SK-N-SH (cell line): ENCODE measurements at regions not wholly inside any gene's neighbourhood (a gene's known extent, or its start where the extent isn't known, plus 50 kb on each side); places are given as distances from the start of the nearest gene placed in this dataset.

Source experiments
- CTCF ChIA-PET: fragments of 300-600, 350-600 bp; formaldehyde crosslinking; extraction: SDS; loops from one replicate; lab custom pipeline; 2021; lab: Yijun Ruan, JAX
- POLR2A ChIA-PET: fragments of 350-600 bp; sonication (Branson Sonifier 250); formaldehyde crosslinking; extraction: SDS; loops from one replicate; lab custom pipeline; 2020; ENCODE audit warnings: antibody characterized with exemption, inconsistent platforms; lab: Yijun Ruan, JAX
- DNase-seq: peaks from one replicate; pipeline ENCODE4 v3.0.0; 2012
- H2AFZ ChIP-seq: fragments of 200-600 bp; sonication (generic); 2 replicates; pipeline ENCODE4 v1.8.1; 2016; ENCODE audit warnings: antibody characterized with exemption, mild to moderate bottlenecking, low read depth
- H3F3A ChIP-seq: fragments of 200-600 bp; sonication (generic); replicated peaks from 2 replicates; pipeline ENCODE3; 2016; ENCODE audit warnings: antibody characterized with exemption, mild to moderate bottlenecking; ENCODE audit not compliant: insufficient read depth
- H3K27ac ChIP-seq, 2 experiments: fragments of 200-500 bp in 1 of 2; fragments of 200-600 bp in 1 of 2; sonication (Bioruptor generic) in 1 of 2; sonication (generic), shearing (Covaris generic) in 1 of 2; 2 replicates each; pipeline versions ENCODE4 v1.5.1 to v1.6.1; 2014 to 2016; ENCODE audit warnings: low read depth in 2 of 2, inconsistent platforms in 1 of 2, low read length in 1 of 2, mild to moderate bottlenecking in 1 of 2, mixed read lengths in 1 of 2
- H3K27me3 ChIP-seq: fragments of 200-600 bp; sonication (generic), shearing (Covaris generic); 2 replicates; pipeline ENCODE4 v1.6.1; 2016; ENCODE audit warnings: mixed run types; ENCODE audit not compliant: insufficient read depth
- H3K36me3 ChIP-seq, 2 experiments: fragments of 200-500 bp in 1 of 2; fragments of 200-600 bp in 1 of 2; sonication (Bioruptor generic) in 1 of 2; sonication (generic) in 1 of 2; replicated peaks in 1 of 2; 2 replicates each; pipeline versions ENCODE3 to v1.5.1; 2014 to 2016; ENCODE audit warnings: low read length in 1 of 2, mild to moderate bottlenecking in 1 of 2; ENCODE audit not compliant: insufficient read depth in 2 of 2, control insufficient read depth in 1 of 2
- H3K4me1 ChIP-seq, 2 experiments: fragments of 200-500 bp in 1 of 2; fragments of 200-600 bp in 1 of 2; sonication (Bioruptor generic) in 1 of 2; sonication (generic), shearing (Covaris generic) in 1 of 2; 2 replicates each; pipeline versions ENCODE4 v1.5.1 to v1.6.1; 2014 to 2016; ENCODE audit warnings: low read depth in 1 of 2, low read length in 1 of 2, mixed run types in 1 of 2; ENCODE audit not compliant: insufficient read depth in 2 of 2, control insufficient read depth in 1 of 2
- H3K4me2 ChIP-seq: fragments of 200-600 bp; sonication (generic), shearing (Covaris generic); 2 replicates; pipeline ENCODE4 v1.6.1; 2017; ENCODE audit warnings: mixed run types
- H3K4me3 ChIP-seq, 2 experiments: fragments of 200-500 bp in 1 of 2; fragments of 200-600 bp in 1 of 2; sonication (Bioruptor generic) in 1 of 2; sonication (generic), shearing (Covaris generic) in 1 of 2; 2 replicates each; pipeline versions ENCODE4 v1.5.1 to v1.8.1; 2014 to 2016; ENCODE audit warnings: low read depth in 2 of 2, inconsistent platforms in 1 of 2, low read length in 1 of 2, mild to moderate bottlenecking in 1 of 2, mixed read lengths in 1 of 2, moderate library complexity in 1 of 2
- H3K79me2 ChIP-seq: fragments of 200-600 bp; sonication (generic); 2 replicates; pipeline ENCODE4 v1.8.1; 2017; ENCODE audit warnings: mild to moderate bottlenecking; ENCODE audit not compliant: insufficient read depth
- H3K9ac ChIP-seq: fragments of 200-600 bp; sonication (generic); 2 replicates; pipeline ENCODE4 v1.6.1; 2017; ENCODE audit warnings: mixed run types
- H3K9me2 ChIP-seq: fragments of 200-600 bp; sonication (generic); 2 replicates; pipeline ENCODE4 v1.6.1; 2017; ENCODE audit warnings: mixed run types
- H3K9me3 ChIP-seq: fragments of 200-600 bp; sonication (generic); 2 replicates; pipeline ENCODE4 v1.6.1; 2017; ENCODE audit warnings: mixed run types, mild to moderate bottlenecking, moderate library complexity
- H4K20me1 ChIP-seq: fragments of 200-600 bp; sonication (generic); 2 replicates; pipeline ENCODE4 v1.6.1; 2017; ENCODE audit warnings: mild to moderate bottlenecking, mixed run types; ENCODE audit not compliant: insufficient read depth
- CTCF ChIP-seq: fragments of 200-600 bp; sonication (generic); IDR thresholded peaks from 2 replicates; pipeline ENCODE4 v1.6.1; 2017; ENCODE audit warnings: antibody characterized with exemption, mild to moderate bottlenecking, moderate library complexity
- ELF1 ChIP-seq: IDR thresholded peaks from 2 replicates; pipeline ENCODE4 v1.4.0; 2012
- EZH2phosphoT487 ChIP-seq: fragments of 200-600 bp; sonication (generic); IDR thresholded peaks from 2 replicates; pipeline ENCODE4 v1.6.1; 2017; ENCODE audit warnings: low read depth, mixed run types, mild to moderate bottlenecking, antibody characterized with exemption, moderate library complexity, borderline replicate concordance
- FOXJ3 ChIP-seq: sonication (generic); formaldehyde crosslinking; IDR thresholded peaks from 2 replicates; pipeline ENCODE4 v1.5.1; 2020; ENCODE audit warnings: mild to moderate bottlenecking, missing genetic modification reagents
- GABPA ChIP-seq: IDR thresholded peaks from 2 replicates; pipeline ENCODE4 v1.4.0; 2012; ENCODE audit warnings: low read depth, mild to moderate bottlenecking
- GATA2 ChIP-seq: sonication (generic); formaldehyde crosslinking; IDR thresholded peaks from 2 replicates; pipeline ENCODE4 v1.5.0; 2020; ENCODE audit warnings: mild to moderate bottlenecking, missing genetic modification reagents
- IRF3 ChIP-seq: fragments of 150-350 bp; IDR thresholded peaks from 2 replicates; pipeline ENCODE4 v1.6.1; 2016; ENCODE audit warnings: mild to moderate bottlenecking, low read depth, low read length
- JUND ChIP-seq: IDR thresholded peaks from 2 replicates; pipeline ENCODE4 v1.4.0; 2012
- MEF2A ChIP-seq: IDR thresholded peaks from 2 replicates; pipeline ENCODE4 v1.4.0; 2012; ENCODE audit warnings: low read depth, borderline replicate concordance
- NFIC ChIP-seq: IDR thresholded peaks from 2 replicates; pipeline ENCODE4 v1.4.0; 2012; ENCODE audit warnings: borderline replicate concordance
- RFX5 ChIP-seq: IDR thresholded peaks from 2 replicates; pipeline ENCODE4 v1.6.1; 2012; ENCODE audit warnings: mild to moderate bottlenecking, improper control_type of control experiment, low read length
- RXRA ChIP-seq: IDR thresholded peaks from 2 replicates; pipeline ENCODE4 v1.4.0; 2012; ENCODE audit warnings: low read depth, mild to moderate bottlenecking, borderline replicate concordance
- SMC3 ChIP-seq: IDR thresholded peaks from 2 replicates; pipeline ENCODE4 v1.6.1; 2012; ENCODE audit warnings: low read depth, low read length, improper control_type of control experiment
- TCF12 ChIP-seq: IDR thresholded peaks from 2 replicates; pipeline ENCODE4 v1.4.0; 2012
- TEAD4 ChIP-seq: IDR thresholded peaks from 2 replicates; pipeline ENCODE4 v1.4.0; 2012; ENCODE audit warnings: mild to moderate bottlenecking, borderline replicate concordance; ENCODE audit not compliant: insufficient read depth
- YY1 ChIP-seq: IDR thresholded peaks from 2 replicates; pipeline ENCODE4 v1.4.0; 2012; ENCODE audit warnings: low read depth, mild to moderate bottlenecking
- ZBTB33 ChIP-seq: IDR thresholded peaks from 2 replicates; pipeline ENCODE4 v1.4.0; 2012; ENCODE audit warnings: low read depth, borderline replicate concordance
- WGBS: methylation state at CpG from one replicate; pipeline ENCODE4 v1.1.6; 2017; ENCODE audit warnings: low lambda C conversion rate; 5-methylcytosine and 5-hydroxymethylcytosine counted together
- TF ChIP-seq, protein P1 (sequence below): IDR thresholded peaks from 2 replicates; pipeline ENCODE4; 2012

DNA sequence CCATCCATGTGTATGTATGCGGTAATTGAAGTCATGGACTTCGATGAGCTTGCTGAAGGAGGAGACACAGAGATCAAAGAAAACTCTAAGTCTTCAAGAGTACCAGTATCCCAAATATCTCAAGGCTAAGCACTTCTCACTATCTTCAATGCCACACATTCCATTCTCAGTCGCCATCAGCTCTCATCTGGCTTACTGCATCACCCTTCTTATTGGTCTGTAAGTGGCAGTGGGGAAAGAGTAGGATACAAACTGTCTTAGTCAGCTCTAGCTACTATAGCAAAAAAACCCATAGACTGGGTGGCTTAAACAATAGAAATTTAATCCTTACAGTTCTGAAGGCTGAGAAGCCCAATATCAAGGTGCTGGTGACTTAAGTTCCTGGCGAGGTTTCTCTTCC is 218.7 kb downstream of the POSTN start:
- Histone ChIP-seq H3K4me2 (no peak overlapping the region), H2AFZ (no peak overlapping the region), H3K4me3 (no peak overlapping the region), H3K4me1 (no peaks in the 10 kb centered on the region), H3K27ac (no peak overlapping the region), H3K9ac (no peak overlapping the region), H4K20me1 (no peaks in the 10 kb centered on the region), H3K27me3 (no peaks in the 10 kb centered on the region), H3K79me2 (no peaks in the 10 kb centered on the region), H3K9me2 (no peaks in the 10 kb centered on the region), H3K36me3 (no peaks in the 10 kb centered on the region), H3K9me3 (no peaks in the 10 kb centered on the region), H3F3A (peaks cover 14% of the 10 kb centered on the region)
- no peak for TF ChIP-seq IRF3
- no peak for TF ChIP-seq RXRA
- no peak for TF ChIP-seq EZH2phosphoT487
- TF ChIP-seq JUND = no peak
- no peak for TF ChIP-seq TEAD4
- TF ChIP-seq YY1 = no peak
- no peak for TF ChIP-seq GABPA
- no peak for TF ChIP-seq TCF12
- TF ChIP-seq FOXJ3 (CRISPR knock-in tag) = no peak
- TF ChIP-seq RFX5 = no peak
- TF ChIP-seq CTCF = no peak
- no peak for TF ChIP-seq MEF2A
- ChIA-PET CTCF (no interaction called here), POLR2A (no interaction called here)
- 27% methylated on average over 4 of the region's 4 CpGs for WGBS
- DNase-seq = no peak

DNA sequence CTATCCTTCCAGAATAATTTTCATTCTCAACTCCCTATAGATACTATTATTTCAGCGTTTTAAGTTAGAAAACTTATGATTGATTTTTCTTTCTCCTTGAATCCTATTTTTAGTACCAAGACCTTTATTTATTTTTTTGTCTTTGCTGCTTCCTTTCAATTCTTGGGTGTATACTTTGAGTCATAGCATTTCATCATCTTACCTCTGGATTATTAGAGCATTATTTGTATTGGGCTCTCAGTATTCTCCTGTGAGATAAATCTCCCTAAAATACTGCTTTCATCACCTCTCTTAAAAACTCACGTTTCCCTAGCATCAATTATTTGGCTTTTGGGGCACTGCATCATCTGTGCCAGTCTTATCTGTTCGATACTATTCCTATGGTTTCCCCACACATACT is 222.8 kb downstream of the POSTN start:
- no peak overlapping the region for H3K4me3 ChIP-seq
- no peaks in the 10 kb centered on the region for H4K20me1 ChIP-seq
- ChIA-PET CTCF (no interaction called here), POLR2A (no interaction called here)
- TF ChIP-seq, protein P1, sequence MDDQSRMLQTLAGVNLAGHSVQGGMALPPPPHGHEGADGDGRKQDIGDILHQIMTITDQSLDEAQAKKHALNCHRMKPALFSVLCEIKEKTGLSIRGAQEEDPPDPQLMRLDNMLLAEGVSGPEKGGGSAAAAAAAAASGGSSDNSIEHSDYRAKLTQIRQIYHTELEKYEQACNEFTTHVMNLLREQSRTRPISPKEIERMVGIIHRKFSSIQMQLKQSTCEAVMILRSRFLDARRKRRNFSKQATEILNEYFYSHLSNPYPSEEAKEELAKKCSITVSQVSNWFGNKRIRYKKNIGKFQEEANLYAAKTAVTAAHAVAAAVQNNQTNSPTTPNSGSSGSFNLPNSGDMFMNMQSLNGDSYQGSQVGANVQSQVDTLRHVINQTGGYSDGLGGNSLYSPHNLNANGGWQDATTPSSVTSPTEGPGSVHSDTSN = no peak
- TF ChIP-seq SMC3 = no peak
- TF ChIP-seq JUND = no peak
- TF ChIP-seq RFX5 = no peak
- no peak for TF ChIP-seq ELF1
- no peak for TF ChIP-seq IRF3
- TF ChIP-seq ZBTB33 = no peak
- no peak for TF ChIP-seq MEF2A
- TF ChIP-seq NFIC = no peak
- no peak for TF ChIP-seq CTCF
- no peak for TF ChIP-seq GATA2 (CRISPR knock-in tag)
- H3K9me2 ChIP-seq = no peaks in the 10 kb centered on the region; the same call in 1 of the 2 replicates
- H3K27ac ChIP-seq = no peak overlapping the region
- 15% methylated on average over 3 of the region's 3 CpGs for WGBS
- no peaks in the 10 kb centered on the region for H3K79me2 ChIP-seq
- H3K27me3 ChIP-seq = no peaks in the 10 kb centered on the region
- H3K4me1 ChIP-seq = no peaks in the 10 kb centered on the region
- no peak for DNase-seq
- H3K9me3 ChIP-seq = no peaks in the 10 kb centered on the region
- no peak overlapping the region for H2AFZ ChIP-seq
- H3K36me3 ChIP-seq = no peaks in the 10 kb centered on the region
- H3K4me2 ChIP-seq = no peak overlapping the region
- no peaks in the 10 kb centered on the region for H3F3A ChIP-seq
- no peak overlapping the region for H3K9ac ChIP-seq
